HG03135 (cell line): ENCODE measurements at regions not wholly inside any gene's neighbourhood (a gene's known extent, or its start where the extent isn't known, plus 50 kb on each side); places are given as distances from the start of the nearest gene placed in this dataset.

Experiments
- ATAC-seq: cut with Tn5 transposase; IDR thresholded peaks from one replicate; pipeline ENCODE4 v1.9.1; 2021; ENCODE audit warnings: mild to moderate bottlenecking, moderate library complexity; ENCODE audit not compliant: unreplicated experiment

DNA sequence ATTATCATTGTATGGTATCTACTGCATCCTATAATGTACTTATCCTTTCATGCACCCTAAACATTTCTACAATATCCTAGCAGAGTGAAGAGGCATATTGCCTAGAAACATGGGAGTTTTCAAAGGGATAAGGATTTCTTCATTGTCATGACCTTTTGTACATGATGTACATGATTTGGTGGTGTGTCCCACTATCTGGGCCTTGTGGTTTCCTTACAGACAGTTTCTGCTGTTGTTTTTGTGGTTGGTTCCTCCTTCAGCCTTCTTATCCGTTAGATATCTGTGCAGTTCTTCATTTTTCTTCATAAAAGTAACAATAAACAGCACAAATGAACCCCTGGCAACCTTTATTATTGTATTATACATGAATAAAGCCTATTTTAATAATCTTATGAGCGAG lies 70.4 kb upstream of the BACH1 start:
- ATAC-seq: no peak

DNA sequence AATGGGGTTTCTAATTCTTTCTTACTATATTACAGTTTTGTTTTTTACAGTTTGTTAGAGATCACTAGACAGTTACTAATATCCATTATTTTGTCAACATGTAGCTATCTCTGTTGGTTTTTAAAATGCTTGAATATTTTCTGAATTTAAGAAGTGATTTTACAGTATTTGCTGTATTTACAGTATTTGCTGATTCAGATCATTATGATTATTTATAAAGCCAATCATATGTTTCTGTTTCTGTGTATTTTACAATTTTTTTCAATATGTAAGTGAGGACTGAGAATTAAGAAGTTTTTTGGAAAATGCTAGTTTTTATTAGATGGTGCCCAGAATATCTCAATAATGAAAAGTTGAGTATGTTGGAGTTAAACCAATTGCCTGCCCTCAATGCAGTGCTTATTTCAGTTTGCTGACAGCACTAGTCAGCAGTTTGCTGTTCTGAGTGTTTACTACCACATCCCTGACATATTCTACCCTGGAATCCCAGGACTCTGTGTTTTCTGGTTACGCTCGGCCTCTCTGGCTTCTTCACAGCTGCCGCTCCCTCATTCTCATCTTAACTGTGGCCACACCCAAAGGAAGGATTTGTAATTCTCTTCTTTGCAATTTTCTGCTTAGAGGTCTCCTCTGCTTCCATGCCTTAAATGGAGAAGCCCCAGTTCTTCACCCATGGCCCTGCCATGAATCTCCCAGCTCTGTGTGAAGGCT lies 68.0 kb upstream of the BACH1 start:
- no peak for ATAC-seq

GRCh38 chr21:29231756-29232529 lies 66.8 kb upstream of the BACH1 start:
- no peak for ATAC-seq

GRCh38 chr21:29232530-29233255 lies 66.0 kb upstream of the BACH1 start:
- no peak for ATAC-seq

GRCh38 chr21:29233256-29233546 lies 65.5 kb upstream of the BACH1 start:
- peak; percentile 12 for ATAC-seq

GRCh38 chr21:29233611-29234540 lies 64.8 kb upstream of the BACH1 start:
- peak; percentile 63 for ATAC-seq

GRCh38 chr21:29235714-29236197 lies 63.0 kb upstream of the BACH1 start:
- no peak for ATAC-seq

DNA sequence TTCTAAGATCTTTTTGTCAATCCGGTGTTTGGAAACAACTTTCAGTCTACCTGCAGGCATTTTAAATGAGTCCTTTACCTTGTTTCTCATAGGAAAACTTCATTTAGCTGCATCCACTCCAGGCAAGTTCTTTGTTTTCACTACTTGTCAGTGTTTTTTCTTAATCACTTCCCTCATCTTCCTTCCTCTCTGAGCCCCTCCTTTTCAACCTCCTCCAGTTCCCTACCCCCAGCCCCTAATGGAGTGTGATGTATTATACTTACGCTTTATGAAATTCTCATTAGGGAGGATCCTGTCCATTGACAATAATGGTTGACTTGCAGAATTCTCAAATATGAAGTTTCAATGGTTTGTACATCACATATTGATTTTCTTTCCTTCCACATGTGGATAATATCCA lies 62.5 kb upstream of the BACH1 start:
- no peak for ATAC-seq

GRCh38 chr21:29237110-29238052 lies 61.3 kb upstream of the BACH1 start:
- no peak for ATAC-seq

GRCh38 chr21:29238053-29238966 lies 60.4 kb upstream of the BACH1 start:
- ATAC-seq: no peak

DNA sequence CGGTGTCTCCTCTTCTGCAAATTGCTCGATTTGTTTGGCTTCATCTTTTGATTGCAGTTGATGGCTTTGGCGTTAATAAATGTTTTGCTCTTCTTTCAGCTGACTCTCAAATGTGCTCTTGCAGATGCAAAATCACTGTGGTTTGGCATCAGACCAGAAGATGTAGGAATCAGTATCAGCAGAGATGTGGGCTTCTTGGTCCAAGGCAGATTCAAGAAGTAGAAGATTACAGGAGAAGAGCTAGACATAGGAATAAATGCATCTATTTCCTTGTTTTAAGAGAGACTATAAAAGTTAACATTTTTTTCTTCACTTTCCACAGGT lies 59.8 kb upstream of the BACH1 start:
- no peak for ATAC-seq

GRCh38 chr21:29240136-29240535 lies 58.6 kb upstream of the BACH1 start:
- no peak for ATAC-seq

DNA sequence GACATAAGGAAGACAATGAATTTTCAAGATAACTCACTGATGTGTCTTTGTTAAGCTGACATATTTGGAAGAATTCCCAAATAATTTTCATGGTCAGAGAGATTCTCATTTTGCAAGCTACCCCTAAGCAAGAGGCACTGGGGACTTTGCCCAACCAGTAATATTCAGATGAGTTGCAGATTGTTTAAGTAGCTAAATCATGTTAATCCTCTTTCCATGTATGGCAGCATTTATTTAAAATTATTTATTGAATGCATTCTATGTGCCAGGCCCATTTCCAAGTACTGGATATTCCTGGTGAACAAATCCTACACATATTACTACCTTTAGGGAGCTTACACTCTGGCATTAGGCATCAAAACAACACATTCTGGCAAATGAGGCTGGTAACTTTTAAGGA lies 56.5 kb upstream of the BACH1 start:
- ATAC-seq: no peak

GRCh38 chr21:29243188-29243587 lies 55.5 kb upstream of the BACH1 start:
- ATAC-seq: no peak

- ATAC-seq: no peak
Observed at GRCh38 chr21:29245104-29245643, 53.5 kb upstream of the BACH1 start.

GRCh38 chr21:29245863-29246262 lies 52.9 kb upstream of the BACH1 start:
- no peak for ATAC-seq

DNA sequence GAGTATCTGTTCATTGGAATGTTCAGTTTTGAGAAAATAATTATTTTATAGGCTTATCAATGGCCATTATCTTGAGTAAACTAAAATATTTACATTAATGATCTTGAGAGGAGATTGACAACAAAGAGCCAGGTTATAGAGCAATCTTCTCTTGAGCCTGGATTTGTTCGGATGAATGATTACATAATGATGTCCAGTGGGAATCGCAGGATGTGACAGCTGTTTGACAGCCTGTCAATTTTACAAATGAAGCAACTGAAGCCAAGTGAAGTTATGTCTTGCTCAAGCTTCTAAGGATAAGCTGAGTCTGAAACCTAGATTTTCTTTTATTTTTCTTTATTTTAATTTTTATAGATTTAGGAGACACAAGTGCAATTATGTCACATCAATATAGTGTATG lies 52.1 kb upstream of the BACH1 start:
- no peak for ATAC-seq

GRCh38 chr21:29248124-29248523 lies 50.6 kb upstream of the BACH1 start:
- no peak for ATAC-seq
